ENCODE measurements at regions not wholly inside any gene's neighbourhood (a gene's known extent, or its start where the extent isn't known, plus 50 kb on each side); places are given as distances from the start of the nearest gene placed in this dataset.
"Not testable (repeated sequence)": the region's sequence is repeated elsewhere in the genome, so short reads cannot be mapped to it uniquely, and the experiment has no call there.

DNA sequence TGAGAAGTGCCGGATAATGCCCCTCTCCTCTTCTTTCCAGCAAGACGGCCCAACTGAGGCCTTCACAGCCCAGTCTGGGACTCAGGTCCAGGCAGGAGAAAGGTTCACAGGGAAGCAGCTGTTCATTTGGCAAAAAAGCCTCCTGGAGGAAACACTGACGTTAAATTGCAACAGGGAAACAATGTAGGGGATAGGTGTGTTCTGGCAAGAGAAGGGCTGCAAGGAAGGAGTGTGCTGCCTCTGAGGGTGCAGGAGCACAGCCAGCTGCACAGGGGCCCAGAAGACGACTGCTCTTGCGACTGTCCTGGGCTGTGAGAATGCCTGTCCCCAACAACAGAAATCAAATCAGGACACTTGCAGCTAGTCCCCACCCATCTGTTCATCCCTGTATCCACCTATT, 70.6 kb upstream of the PMEPA1 start:
- no peaks in the 10 kb centered on the region for H3K36me3 ChIP-seq
- H3K9me3 ChIP-seq = no peaks in the 10 kb centered on the region
- no peak overlapping the region for H3K4me3 ChIP-seq
- no peak for DNase-seq
- peaks cover 7% of the 10 kb centered on the region for H3K27me3 ChIP-seq

DNA sequence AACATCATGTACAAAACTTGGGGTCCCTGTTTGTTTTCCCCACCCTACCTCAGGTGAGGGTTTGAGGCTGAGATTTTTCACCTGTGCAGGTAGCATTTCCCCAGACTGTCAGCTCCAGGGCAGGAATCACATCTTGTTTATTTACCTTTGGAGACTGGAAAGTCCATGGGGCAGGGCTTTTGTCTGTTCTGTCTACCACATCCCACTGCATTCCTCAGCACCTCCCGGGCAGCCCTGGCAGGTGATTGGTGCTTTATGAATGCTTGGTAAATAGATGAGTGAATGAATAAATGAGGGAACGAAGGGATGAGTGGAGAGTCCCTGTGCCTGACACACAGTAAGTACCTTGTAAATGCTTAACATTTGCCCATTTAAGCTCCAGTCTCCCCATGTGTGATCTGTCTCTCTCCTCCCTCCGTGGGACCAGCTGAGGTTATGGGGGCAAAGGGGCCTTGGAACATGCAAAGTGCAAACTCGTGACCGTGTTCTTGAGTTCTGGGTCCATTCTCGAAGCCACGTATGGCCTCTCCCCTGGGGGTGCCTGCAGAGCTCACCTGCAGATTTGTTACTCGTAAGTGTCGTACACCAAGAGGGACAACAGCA, 69.7 kb upstream of the PMEPA1 start:
- no peaks in the 10 kb centered on the region for H3K9me3 ChIP-seq
- no peaks in the 10 kb centered on the region for H3K36me3 ChIP-seq
- no peak for DNase-seq
- H3K27me3 ChIP-seq = peaks cover 7% of the 10 kb centered on the region
- H3K4me3 ChIP-seq = no peak overlapping the region

- no peak overlapping the region for H3K4me3 ChIP-seq
- H3K36me3 ChIP-seq = no peaks in the 10 kb centered on the region
- H3K9me3 ChIP-seq = no peaks in the 10 kb centered on the region
- DNase-seq = no peak
- peaks cover 7% of the 10 kb centered on the region for H3K27me3 ChIP-seq
These were observed 68.1 kb upstream of the PMEPA1 start for GRCh38 chr20:57777911-57778310.

- no peaks in the 10 kb centered on the region for H3K36me3 ChIP-seq
- H3K4me3 ChIP-seq = no peak overlapping the region
- peaks cover 7% of the 10 kb centered on the region for H3K27me3 ChIP-seq
- DNase-seq = no peak
- H3K9me3 ChIP-seq = no peaks in the 10 kb centered on the region
These were observed 65.1 kb upstream of the PMEPA1 start for GRCh38 chr20:57774951-57775350.

GRCh38 chr20:57774111-57774880, 64.5 kb upstream of the PMEPA1 start:
- no peak for DNase-seq
- H3K27me3 ChIP-seq = peaks cover 7% of the 10 kb centered on the region
- no peaks in the 10 kb centered on the region for H3K9me3 ChIP-seq
- H3K36me3 ChIP-seq = no peaks in the 10 kb centered on the region
- no peak overlapping the region for H3K4me3 ChIP-seq

GRCh38 chr20:57773059-57773815, 63.4 kb upstream of the PMEPA1 start:
- H3K36me3 ChIP-seq = no peaks in the 10 kb centered on the region
- no peaks in the 10 kb centered on the region for H3K9me3 ChIP-seq

GRCh38 chr20:57772349-57772964, 62.6 kb upstream of the PMEPA1 start:
- no peaks in the 10 kb centered on the region for H3K36me3 ChIP-seq
- peak; percentile 76 for DNase-seq
- peaks cover 5% of the 10 kb centered on the region for H3K27me3 ChIP-seq
- no peaks in the 10 kb centered on the region for H3K9me3 ChIP-seq
- no peak overlapping the region for H3K4me3 ChIP-seq

More at GRCh38 chr20:57773059-57773815, 63.4 kb upstream of the PMEPA1 start:
- H3K4me3 ChIP-seq = no peak overlapping the region
- peaks cover 5% of the 10 kb centered on the region for H3K27me3 ChIP-seq
- DNase-seq = no peak

DNA sequence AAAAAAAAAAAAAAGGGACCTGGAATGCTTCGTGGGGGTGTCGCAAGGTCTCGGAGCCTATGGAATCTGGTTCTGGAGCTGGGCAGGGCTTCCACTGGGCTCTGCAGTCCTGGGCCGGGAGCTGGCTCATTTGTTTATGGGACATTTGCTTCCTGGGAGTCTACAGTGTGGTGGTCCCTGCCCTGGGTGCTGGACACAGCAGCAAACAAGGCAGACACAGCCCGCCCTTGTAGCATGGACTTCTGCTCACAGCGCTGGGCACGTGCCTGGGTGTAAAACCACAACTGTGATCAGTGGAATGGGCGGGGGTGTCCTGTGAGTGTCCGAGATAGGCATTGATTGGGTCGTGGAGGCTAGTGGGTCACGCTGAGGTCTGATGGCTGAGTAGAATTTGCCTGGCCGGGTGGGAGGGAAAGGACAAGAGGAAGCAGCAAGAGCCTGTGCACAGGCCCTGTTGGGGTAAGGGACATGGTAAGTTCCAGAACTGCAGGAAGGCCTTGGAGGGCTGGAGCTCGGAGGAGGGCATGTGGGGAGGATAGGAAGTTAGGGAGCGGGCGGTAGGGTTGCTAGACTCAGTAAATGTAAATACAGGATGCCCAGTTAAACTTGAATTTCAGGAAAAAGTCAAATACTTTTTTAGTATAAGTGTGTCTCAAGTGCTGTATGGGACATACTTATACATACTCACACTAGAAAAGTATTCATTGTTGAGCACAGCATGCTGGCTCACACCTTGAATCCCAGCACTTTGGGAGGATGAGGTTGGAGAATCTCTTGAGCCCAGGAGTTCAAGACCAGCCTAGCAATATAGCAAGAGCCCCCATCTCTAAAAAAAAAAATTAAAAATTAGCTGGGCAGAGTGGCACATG, 61.3 kb upstream of the PMEPA1 start:
- no peaks in the 10 kb centered on the region for H3K36me3 ChIP-seq
- no peak for DNase-seq
- H3K27me3 ChIP-seq = peaks cover under 1% of the 10 kb centered on the region
- no peak overlapping the region for H3K4me3 ChIP-seq
- H3K9me3 ChIP-seq = no peaks in the 10 kb centered on the region

DNA sequence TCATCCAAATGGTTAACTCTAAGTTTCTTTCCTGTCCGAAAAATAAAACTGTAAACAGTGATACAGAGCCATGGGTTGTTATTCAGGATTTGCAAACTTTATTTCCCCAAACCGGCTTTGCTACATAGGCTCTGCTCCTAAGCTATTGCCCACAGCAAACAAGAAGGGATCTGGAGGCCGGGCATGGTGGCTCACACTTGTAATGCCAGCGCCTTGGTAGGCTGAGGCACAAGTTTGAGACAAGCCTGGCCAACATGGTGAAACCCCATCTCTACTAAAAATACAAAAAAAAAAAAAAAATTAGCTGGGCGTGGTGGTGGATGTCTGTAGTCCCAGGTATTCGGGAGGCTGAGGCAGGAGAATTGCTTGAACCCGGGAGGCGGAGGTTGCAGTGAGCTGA, 60.6 kb upstream of the PMEPA1 start:
- H3K27me3 ChIP-seq, H3K4me3 ChIP-seq: not testable (repeated sequence)

GRCh38 chr20:57769756-57770155, 59.9 kb upstream of the PMEPA1 start:
- DNase-seq = no peak
- Histone ChIP-seq H3K4me3 (no peak overlapping the region), H3K9me3 (no peaks in the 10 kb centered on the region; the same call in 1 of the 2 replicates), H3K36me3 (no peaks in the 10 kb centered on the region), H3K27me3 (no peaks in the 10 kb centered on the region)

More for the DNA sequence above, 60.6 kb upstream of the PMEPA1 start:
- H3K36me3 ChIP-seq, H3K9me3 ChIP-seq, DNase-seq: not testable (repeated sequence)

DNA sequence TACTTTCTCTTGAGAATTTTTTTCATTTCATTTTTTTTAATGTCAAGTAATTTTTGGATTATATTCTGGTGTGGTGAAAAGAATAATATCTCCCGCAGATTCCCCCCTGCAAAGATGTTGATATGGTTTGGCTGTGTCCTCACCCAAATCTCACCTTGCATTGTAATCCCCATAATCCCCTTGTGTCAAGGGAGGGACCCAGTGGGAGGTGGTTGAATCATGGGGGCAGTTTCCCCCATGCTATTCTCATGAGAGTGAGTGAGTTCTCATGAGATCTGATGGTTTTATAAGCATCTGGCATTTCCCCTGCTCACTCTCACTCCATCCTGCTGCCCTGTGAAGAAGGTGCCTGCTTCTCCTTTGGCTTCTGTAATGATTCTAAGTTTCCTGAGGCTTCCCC, 58.7 kb upstream of the PMEPA1 start:
- Histone ChIP-seq H3K4me3 (no peak overlapping the region), H3K36me3 (no peaks in the 10 kb centered on the region), H3K9me3 (no peaks in the 10 kb centered on the region; the same call in 1 of the 2 replicates), H3K27me3 (no peaks in the 10 kb centered on the region)
- DNase-seq = no peak

- H3K27me3 ChIP-seq = no peaks in the 10 kb centered on the region
- DNase-seq = no peak
- H3K4me3 ChIP-seq = no peak overlapping the region
- no peaks in the 10 kb centered on the region for H3K36me3 ChIP-seq
- no peaks in the 10 kb centered on the region; the same call in 1 of the 2 replicates for H3K9me3 ChIP-seq
These were observed 57.6 kb upstream of the PMEPA1 start for GRCh38 chr20:57767441-57767840.

DNA sequence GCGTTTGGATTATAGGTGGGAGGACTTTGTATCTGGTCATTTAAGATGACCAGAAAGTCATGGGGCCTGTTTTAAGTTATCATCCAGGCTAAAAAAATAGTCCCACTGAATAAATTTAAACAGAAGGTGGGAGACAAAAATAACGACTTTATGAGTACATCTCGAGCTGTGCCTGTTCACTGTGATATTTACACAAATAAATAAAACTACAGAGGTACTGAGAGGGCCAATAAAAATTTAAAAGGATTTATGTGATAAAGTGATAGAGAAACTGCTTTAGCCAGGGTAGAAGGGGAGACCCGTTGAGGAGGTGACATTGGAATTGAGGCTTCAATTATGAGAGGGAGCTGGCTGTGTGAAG, 53.4 kb upstream of the PMEPA1 start:
- Histone ChIP-seq H3K27me3 (no peaks in the 10 kb centered on the region), H3K4me3 (no peak overlapping the region), H3K9me3 (no peaks in the 10 kb centered on the region; the same call in 1 of the 2 replicates), H3K36me3 (no peaks in the 10 kb centered on the region)
- DNase-seq = no peak

DNA sequence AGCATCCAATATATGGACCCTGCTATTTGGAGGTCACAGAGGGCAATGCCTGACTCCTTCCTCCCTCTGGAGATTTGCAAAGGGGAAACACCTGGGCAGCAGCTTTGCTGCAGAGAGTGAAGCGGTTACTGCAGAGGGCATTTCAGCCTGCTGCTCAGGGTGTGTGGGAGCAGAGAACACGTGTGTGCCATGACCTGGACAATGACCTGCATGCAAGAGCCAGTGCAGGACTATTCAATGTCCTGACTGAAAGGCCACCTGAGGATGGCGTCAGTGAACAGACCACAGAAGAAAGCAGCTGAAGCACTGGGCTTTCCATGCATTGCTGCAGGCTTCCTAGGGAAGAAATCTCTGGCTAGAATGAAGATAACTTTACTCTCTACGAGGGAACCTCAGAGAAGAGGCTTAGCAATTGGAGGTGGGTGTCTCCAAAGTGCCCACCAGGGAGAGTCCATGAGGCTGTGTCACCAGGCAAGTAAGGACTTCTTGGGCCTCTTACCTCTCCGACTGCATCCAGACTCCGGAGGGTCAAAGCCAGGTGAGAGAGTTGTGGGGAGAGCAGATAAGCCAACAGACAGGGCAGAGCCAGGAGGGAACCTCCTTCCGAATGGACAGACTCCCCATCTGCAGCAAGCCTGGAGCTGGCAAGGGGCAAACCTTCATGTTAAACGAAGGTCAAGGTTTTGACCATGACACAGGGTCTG, 52.9 kb upstream of the PMEPA1 start:
- no peak for DNase-seq
- H3K4me3 ChIP-seq = no peak overlapping the region

GRCh38 chr20:57761413-57761734, 51.6 kb upstream of the PMEPA1 start:
- no peaks in the 10 kb centered on the region for H3K27me3 ChIP-seq
- DNase-seq = no peak
- H3K4me3 ChIP-seq = no peak overlapping the region
- H3K9me3 ChIP-seq = peaks cover 5% of the 10 kb centered on the region; the same call in 1 of the 2 replicates
- no peaks in the 10 kb centered on the region for H3K36me3 ChIP-seq

More for the DNA sequence above, 52.9 kb upstream of the PMEPA1 start:
- Histone ChIP-seq H3K36me3 (no peaks in the 10 kb centered on the region), H3K27me3 (no peaks in the 10 kb centered on the region), H3K9me3 (no peaks in the 10 kb centered on the region; the same call in 1 of the 2 replicates)
